CD4-positive, alpha-beta T cell treated with Interleukin-4 for 4 hours (primary cell): ENCODE measurements at regions not wholly inside any gene's neighbourhood (a gene's known extent, or its start where the extent isn't known, plus 50 kb on each side); places are given as distances from the start of the nearest gene placed in this dataset.
"Not testable (repeated sequence)": the region's sequence is repeated elsewhere in the genome, so short reads cannot be mapped to it uniquely, and the experiment has no call there.

Source experiments
- DNase-seq: peaks from one replicate; pipeline ENCODE4 v3.0.0-alpha.2; 2020

DNA sequence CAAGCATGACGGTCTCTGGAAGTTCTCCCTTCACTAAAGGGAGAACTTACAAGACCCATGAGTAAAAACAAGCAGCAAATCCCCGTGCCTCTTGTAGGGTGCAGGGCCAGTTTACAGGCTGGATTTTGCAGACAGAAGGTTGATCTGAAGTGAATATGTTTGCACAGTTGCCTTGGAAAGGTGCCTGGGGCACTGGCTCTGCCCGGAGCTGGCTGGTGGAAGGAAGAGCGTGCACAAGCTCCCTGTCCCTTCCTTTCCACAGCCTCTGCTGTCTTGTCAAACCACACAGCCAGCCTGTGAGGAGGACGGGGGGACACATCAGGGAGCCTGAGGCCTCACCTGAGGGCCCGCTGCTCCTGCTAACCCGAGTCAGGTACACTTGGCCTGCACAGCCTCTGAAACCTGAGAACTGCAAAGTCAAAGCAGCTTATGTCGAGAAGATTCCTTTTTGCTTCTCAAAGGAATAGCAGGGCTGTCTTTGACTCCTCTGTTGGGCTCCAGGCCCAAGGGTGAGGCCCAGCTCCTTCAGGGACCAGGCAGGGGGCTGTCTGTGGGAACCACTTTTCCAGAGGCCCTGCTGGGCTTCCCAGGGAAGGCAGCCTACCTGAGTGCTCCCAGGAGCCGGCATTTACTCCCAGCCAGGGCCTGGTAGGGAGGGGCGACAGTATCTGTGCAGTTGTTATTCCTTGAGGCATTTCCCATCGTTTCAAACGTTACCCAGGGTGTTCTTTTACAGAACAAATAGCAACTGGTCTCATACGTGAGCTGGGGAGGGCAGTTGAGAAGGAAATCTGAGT lies 251.5 kb downstream of the SIPA1L2 start:
- no peak for DNase-seq

DNA sequence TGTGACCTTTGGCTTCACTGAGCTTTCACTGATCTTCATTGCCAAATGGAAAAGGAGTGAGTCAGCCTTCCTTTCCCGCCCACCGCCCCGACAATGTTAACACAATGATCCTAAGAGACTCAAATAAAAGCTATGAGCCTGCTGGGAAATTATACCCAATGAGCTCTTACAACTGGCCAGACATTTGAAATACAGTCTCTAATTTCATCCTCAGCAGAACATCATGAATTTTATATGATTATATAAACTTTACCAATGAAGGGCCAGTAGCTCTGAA lies 252.5 kb downstream of the SIPA1L2 start:
- DNase-seq, result no peak

DNA sequence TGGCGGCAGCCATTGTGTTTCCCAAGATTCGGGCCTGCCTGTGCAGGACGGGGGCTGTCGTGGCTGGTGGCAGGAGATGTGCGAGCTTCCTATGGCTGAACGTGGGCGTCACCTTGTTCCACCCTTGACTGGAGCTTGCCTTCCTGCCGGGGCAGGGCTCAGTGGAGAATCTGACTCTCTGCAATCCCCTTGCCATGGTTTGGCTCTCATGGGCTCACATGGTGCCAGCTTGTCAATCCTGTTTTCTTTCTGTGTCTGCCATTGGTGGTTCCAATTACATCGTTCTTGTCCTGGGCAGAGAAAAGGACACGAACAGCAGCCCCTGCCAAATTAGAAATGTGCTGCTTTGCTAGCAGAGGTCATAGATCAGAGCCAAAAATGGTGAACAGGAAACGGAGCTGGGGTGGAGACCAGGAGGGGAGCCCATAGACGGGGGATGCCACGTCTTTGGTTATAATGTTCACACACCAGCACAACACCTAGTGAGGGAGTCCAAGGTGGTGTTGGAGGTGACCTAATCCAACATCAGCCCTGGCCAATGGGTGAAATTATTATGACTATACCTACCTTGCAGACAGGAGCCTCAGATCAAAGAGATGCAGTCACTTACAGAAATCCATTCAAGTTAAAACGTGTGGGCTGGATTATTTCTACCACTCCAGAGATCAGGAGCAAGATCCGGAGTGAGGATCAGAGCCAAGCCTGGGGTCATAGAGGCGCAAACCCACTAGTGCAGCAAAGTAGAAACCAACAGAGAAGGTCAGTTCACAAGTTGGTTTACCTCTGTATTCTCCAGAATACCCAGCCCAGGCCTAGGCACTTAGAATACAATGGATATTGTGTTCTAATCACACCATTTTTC lies 253.1 kb downstream of the SIPA1L2 start:
- DNase-seq, result no peak

DNA sequence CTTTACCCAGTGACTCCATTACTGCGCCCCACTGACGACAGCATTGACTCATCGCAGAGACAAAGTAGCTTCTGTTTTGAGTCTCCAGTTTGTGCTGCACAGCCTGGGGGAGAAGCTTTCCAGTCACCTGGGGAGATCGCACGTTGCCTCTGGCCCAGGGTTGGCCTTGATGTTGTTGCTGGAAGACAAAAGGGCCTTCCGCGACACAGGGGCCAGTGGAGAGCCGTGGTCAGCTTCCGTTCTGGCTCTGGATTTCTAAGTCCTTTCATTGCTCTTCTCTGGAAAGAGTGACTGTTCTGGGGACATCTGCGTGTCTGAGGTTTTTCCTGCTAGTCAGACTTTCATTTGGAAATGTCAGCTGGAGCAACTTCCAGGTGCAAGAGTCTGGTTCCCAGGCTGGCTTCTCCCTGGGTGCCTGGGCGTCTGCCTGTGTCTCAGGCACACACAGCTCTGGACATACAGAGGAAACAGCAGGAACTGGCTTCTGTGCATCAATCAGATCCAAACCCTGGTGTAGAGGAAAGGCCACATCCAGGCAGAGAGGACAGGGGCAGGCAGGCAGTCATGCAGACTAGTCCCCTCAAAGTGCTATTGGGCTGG lies 257.0 kb downstream of the SIPA1L2 start:
- DNase-seq, result no peak

DNA sequence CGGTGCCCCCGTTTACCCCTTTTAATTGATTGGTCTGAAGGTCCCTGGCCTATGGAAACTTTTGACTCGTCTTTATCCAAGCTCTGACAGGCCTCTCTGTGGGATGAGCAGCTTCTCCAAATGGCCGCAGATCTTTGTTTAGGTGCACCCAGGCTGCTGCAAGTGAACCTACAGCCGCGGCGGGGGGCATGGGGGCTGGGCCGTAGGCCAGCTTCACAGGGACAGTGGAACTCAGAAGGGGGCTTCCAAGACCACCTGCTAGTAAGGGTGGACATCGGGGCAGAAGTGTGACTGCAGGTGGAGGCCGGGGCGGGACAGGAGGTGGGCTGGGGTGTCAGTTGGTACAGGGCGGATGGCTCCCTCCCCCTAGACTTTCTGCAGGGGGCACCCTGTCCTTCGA lies 257.5 kb downstream of the SIPA1L2 start:
- no peak for DNase-seq

DNA sequence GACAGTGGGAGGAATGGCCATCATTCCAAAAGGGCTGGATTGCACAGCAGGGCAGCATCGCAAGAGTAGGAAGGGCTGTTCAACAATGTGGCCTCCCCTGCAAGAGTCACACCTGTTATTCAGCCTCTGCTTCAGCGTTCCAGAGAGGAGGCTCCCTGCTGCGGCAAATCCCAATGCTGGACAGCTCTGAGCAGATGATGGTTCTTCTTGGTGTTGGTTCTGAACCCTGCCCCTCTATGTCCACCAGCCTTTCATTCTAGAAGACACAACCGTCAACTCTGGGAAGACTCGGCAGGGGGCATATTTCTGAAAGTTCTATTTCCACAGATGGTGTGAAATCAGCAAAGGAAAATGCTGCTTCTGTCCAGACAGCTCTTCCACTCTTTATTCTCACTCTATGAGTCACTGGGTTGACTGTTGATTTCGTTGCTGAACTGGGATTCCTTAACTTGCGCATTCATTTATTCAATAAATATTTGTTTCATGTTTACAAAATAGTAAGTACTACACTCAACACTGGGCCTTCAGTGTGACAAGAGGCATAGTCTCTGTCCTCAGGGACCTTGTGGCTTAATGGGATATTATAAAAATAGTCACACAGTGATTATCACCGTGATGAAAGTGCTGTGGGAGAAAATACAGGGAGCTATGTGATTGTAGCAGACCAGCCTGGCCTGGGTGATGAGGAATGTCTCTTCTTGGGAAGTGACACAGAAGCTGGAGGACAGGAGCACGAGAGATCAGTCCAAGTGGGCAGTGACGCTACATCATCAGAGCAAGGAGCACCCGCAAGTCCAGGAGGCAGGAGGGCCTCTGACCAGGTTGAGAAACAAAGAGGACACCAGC lies 260.3 kb downstream of the SIPA1L2 start:
- DNase-seq, result no peak

DNA sequence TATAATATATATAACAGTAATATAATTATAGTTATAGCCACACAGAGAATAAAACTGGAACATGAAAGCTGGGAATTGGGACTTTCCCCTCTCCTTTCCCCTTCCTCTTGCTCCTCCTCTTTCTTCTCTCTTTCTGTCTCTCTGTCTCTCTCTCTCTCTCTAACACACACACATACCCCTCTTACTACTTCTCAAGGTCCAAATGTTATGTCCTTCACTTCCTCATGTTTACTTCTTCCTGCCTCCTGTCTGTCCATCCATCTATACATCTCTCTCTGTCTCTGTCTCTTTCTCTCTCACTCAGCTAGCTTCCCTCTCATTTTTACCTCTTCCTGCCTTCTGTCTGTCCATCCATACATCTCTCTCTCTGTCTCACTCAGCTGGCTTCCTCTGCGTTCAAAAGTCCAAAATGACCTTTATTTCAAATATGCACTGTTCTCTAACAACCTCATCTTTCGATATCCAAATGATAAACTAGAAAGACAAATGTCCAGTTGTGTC lies 261.1 kb downstream of the SIPA1L2 start:
- DNase-seq, result no peak

DNA sequence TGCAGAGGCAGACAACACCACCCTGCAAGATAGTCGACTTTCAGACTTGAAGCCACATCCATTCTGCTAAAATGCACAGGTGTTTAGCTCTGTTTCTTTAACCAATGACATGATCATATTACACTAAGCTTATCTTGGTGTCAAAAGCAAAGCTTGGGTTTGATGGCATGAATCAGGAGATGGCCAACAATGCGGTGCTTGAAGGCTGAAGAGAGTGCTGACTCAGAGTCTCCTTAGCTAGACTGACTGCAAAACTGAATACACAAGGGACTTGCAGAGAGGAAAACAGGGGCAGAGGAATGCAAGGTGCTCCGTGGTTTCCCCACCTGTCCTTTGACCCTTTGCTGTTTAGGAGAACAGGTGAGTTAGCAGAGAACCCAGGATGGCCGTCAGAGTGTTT lies 262.6 kb downstream of the SIPA1L2 start:
- no peak for DNase-seq

DNA sequence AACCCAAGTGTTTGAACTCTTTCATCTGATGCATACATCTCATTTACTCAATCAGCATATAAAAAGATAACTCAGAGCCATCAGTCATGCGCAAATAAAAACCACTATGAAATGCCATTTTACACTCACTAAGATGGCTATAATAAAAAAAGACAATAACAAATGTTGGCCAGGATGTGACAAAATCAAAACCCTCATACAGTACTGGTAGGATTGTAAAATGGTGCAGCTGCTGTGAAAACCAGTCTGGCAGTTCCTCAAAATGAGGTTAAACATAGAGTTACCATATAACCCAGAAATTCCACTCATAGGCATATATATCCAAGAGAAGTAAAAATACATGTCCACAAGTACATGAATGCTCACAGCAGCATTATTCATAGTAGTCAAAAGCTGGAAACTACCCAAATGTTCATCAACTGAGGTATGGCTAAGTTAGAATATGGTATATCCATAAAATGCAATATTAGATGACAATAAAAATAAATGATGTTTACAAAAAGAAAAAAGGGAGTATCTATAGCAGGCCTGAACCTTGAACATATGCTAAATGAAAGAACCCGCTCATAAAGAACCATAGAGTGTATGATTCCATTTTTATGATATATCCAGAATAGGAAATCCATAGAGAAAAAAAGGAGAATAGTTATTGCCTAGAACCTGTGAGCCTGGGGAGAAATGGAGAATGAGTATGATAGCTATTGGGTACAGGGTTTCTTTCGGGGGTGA lies 265.1 kb downstream of the SIPA1L2 start:
- no peak for DNase-seq

DNA sequence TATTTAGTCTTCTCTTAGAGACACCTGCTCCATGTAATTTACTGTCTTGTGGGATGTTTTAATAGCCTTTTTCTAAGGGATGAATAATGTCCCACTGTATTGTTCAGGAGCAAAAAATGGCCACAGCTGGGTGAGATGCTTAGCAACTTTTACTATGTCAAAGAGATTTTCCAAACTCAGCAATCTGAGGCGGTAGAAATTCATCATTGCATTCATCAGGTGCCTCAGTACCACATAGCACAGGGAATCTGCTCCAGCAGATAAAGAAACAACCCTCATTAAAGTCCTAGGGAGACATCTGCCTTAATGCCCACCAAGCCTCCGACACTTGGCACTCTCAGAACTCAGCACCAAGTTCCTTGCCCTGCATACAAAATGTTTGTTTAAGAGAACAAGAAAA lies 266.9 kb downstream of the SIPA1L2 start:
- DNase-seq, result no peak

DNA sequence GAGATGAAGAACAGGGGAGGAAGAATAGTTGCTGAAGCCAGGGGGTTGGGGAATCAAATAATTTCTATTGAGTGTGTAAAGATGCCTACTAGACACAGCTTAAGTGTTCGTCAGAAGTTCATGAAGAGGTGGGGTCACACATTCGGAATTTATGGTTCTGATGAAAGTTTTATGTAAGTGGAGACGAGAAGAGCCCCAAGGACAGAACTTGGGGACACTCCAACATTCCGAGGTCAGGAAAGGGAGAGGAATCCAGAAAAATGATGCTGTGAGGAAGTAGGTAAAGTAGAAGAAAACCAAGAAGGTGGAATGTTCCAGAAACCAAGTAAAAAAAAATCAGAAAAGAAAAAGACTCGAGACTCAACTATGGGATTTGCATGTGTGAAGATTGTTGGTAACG lies 272.5 kb downstream of the SIPA1L2 start:
- no peak for DNase-seq

DNA sequence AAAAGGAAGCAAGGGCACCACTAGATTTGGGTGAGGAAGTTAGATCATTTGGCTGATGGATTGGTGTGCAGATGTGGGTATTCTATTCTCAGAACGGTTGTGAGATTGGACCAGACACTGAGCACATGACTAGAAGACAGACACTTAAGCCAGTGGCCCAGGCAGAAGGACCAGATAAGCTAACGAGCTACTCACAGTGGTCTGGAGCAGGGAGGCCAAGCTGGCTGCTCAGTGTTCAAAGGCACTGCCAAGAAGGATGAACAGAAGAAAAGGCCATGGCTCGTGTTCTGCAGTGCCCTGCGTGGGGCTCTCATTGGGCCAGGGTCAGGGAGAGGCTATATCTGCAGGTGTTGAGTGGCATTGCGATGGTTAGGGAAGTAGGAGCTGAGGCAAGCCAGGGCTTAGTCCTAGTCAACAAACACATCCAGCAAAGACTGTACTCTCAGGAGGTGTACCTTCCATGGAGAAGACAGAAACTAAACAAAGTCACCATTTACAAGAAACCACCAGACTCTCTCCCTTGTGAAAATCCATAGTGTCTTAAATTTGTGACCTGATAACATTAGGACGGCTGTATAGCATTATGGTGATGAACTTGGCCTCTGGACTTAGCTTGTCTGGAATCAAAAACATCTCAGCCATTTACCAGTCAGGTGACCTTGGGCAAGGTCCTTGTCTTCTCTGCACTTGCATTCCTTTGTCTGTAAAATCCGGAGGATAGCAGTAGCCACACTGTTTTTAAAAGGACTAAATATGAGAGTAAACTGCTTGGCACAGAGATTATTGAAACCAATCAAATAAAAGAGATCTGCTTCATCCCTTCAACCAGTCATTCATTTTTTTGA lies 274.5 kb downstream of the SIPA1L2 start:
- DNase-seq, result no peak

DNA sequence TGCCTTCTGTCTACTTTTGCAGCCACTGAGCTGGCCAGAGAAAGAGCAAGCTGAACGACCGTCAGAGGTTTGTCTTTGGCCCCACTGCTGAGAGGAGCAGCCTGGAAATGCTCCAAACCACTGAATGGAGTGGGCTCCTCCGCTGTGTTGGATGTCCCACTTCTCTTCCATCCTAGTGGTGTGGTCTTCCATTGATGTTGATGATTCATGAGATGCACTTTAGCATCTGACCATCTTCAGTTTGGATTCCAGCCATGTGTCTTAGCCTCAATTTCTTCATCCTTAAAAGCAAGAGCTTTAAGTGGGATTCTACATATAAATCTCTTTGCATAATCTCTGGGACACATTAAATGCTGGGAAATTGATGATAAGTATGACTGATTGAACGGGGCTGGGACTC lies 276.9 kb downstream of the SIPA1L2 start:
- DNase-seq, result no peak

DNA sequence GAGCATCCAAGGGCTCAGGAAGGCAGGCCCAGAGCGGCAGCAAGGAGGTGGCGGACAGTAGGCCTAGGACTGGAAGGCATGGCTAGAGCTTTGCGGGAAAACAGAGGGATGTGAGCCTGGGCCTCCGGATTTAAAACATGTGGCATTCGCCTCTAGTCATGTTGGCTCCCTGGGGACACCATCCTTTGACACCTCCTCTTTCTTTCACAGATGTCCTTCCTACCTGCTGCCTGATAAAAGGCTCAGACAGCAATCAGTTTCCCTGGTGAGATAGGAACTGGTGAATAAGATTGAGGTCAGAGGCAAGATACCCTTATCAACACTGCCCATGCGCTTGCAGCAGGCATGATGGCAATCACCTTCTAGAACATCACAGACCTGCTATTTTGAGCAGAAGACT lies 277.6 kb downstream of the SIPA1L2 start:
- no peak for DNase-seq

DNA sequence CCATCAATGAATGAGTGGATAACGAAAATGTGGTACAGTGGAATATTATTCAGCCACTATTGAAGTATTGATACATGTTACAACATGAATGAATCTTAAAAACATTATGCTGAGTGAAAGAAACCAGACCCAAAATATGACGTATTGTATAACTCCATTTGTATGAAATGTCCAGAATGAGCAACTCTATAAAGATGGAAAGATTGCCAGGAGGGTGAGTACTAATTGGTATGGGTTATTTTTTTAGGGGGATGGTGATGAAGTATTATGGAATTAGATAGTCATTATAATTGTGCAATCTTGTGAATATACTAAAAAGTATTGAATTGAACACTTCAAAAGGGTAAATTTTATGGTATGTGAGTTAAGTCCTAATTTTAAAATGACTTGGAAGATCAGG lies 278.6 kb downstream of the SIPA1L2 start:
- DNase-seq, result no peak

DNA sequence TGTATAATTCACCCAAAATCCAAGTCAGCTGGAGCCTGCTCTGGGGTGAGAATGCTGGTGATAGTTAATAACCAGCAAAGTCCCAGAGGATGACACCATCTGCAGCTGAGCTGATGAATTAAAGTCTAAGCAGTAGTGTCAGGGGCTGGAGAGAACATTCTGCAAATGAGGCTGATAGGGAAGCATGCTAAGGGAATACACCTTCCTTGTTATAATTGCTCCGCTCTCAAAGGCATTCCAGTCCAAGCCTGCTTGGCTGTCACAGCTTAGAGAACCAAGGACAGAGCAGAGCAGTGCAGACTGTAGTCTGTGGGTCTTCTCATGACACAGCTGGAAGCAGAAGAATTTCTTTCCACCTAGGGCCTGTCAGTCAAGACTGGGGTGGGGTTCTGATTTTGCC lies 283.1 kb downstream of the SIPA1L2 start:
- DNase-seq, result no peak

DNA sequence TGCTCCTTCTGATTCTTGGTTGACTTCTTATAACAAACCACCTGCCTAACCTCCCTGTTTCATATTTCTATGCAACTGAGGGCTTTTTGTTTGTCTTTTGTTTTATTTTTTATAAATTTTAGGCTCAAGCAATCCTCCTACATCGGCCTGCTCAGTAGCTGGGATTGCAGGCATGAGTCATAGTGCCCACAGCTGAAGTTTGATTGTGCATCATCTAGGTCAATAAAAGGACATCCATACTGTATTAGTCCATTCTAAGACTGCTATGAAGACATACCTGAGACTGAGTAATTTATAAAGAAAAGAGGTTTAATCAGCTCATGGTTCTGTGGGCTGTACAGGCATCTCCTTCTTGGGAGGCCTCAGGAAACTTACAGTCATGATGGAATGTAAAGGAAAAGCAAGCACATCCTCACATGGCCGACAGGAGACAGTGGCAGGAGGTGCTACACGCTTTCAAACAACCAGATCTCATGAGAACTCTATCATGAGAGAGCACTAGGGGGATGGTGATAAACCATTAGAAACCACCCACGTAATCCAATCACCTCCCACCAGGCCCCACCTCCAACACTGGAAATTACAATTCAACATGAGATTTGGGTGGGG lies 285.0 kb downstream of the SIPA1L2 start:
- DNase-seq, result no peak

DNA sequence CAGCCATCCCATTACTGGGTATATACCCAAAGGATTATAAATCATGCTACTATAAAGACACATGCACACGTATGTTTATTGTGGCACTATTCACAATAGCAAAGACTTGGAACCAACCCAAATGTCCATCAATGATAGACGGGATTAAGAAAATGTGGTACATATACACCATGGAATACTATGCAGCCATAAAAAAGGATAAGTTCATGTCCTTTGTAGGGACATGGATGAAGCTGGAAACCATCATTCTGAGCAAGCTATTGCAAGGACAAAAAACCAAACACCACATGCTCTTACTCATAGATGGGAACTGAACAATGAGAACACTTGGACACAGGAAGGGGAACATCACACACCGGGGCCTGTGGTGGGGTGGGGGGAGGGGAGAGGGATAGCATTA lies 285.7 kb downstream of the SIPA1L2 start:
- not testable (repeated sequence) for DNase-seq

DNA sequence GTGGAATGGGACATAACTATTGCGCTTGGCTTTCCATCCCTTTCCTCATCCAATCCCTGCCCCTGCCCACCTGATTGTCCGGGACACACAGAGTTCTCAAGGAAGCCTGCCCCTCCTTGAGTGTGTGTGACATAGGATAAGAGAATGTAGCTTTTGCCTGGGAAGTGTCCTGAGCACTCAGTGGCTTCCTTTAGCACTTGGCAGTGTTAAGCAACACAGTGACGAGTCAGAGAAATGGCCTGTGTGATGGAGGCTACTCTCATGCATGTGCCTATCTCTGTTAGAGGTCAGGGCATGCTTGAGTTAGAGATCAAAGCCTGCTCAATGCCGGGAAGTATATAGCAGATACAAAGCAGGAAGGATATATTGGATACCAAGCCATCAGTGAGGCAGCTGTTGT lies 289.5 kb downstream of the SIPA1L2 start:
- no peak for DNase-seq

DNA sequence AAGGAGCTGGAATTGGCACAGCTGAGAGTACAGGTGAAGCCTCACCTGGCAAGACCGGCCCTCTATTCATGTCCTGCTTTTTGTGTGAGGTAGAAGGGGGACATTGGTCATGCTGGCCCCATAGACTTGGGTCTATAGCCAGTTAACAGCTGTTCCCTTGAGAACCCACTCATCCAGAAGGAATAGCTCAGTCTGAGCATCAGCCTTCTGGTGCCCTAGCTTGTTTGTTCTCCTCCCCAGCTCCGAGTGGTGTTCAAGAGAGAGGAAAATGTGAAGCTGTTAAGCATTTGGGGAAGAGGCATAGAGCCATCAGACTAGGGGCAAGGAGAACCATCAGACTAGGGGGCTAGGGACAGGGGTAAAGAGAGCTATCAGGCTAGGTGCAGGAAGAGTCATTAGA lies 290.9 kb downstream of the SIPA1L2 start:
- no peak for DNase-seq

DNA sequence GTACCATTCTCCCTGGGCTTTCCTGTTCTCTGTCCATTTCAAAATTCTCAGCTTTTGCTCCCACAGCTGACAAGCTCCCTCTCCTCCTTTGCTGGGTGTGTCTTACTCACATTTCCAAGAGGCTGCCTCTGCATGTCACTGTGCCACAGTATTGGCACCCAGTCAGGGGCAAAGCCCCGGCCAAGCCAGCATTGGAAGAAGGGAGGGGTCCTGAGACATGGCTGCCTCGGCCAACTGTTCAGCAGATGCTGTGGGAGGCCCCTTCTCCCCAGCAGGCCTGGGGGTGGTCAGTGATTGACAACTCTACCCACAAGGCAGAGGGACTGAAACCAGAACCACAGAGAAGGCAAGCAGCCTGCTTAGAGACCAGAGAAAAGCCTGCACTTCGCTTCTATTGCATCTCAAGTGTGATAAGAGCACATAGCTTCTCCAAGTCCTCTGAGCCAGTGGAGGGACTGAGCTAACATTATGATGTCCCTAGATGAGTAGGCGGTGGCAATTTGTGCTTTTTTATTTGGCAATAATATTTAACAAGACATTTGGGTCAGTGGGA lies 294.1 kb downstream of the SIPA1L2 start:
- DNase-seq, result no peak
